OCI-LY7 (cell line): ENCODE measurements at regions not wholly inside any gene's neighbourhood (a gene's known extent, or its start where the extent isn't known, plus 50 kb on each side); places are given as distances from the start of the nearest gene placed in this dataset.

Experiments
- CTCF ChIP-seq: fragments of 200-600 bp; sonication (generic); conservative IDR thresholded peaks from 2 replicates; pipeline ENCODE4 v1.5.1; 2014; ENCODE audit warnings: mild to moderate bottlenecking, antibody characterized with exemption, low read length, moderate library complexity, mixed read lengths
- EZH2phosphoT487 ChIP-seq: fragments of 200-600 bp; sonication (generic); IDR thresholded peaks from 2 replicates; pipeline ENCODE4 v1.6.1; 2018; ENCODE audit warnings: low read depth, borderline replicate concordance, mild to moderate bottlenecking, mixed run types, antibody characterized with exemption, low read length, moderate library complexity, mixed read lengths

GRCh38 chr2:228853151-228853550 lies 417.9 kb downstream of the PID1 start:
- TF ChIP-seq CTCF (no peak), EZH2phosphoT487 (no peak)
